Testis (tissue), 2 donors: ENCODE measurements at regions not wholly inside any gene's neighbourhood (a gene's known extent, or its start where the extent isn't known, plus 50 kb on each side); places are given as distances from the start of the nearest gene placed in this dataset.
"Not testable (repeated sequence)": the region's sequence is repeated elsewhere in the genome, so short reads cannot be mapped to it uniquely, and the experiment has no call there.

Experiments used
- DNase-seq: peaks from one replicate; pipeline ENCODE4 v3.0.0-alpha.2; 2019
- H3K27ac ChIP-seq, 2 donors: fragments of 200-600 bp; sonication (generic); one replicate each; pipeline ENCODE4 v1.5.1; 2019
- H3K27me3 ChIP-seq: fragments of 200-600 bp; sonication (generic); one replicate; pipeline ENCODE4 v1.5.1; 2019
- H3K36me3 ChIP-seq: fragments of 200-600 bp; sonication (generic); one replicate; pipeline ENCODE4 v1.5.1; 2017; ENCODE audit warnings: low read depth; ENCODE audit errors: missing control alignments
- H3K4me1 ChIP-seq: fragments of 200-600 bp; sonication (generic); one replicate; pipeline ENCODE4 v1.5.1; 2019
- H3K4me3 ChIP-seq, 2 donors: fragments of 200-600 bp; sonication (generic); one replicate each; pipeline ENCODE4 v1.5.1; 2017 to 2019
- H3K9me3 ChIP-seq: fragments of 200-600 bp; sonication (generic); one replicate; pipeline ENCODE4 v1.5.1; 2017
- CTCF ChIP-seq, 3 experiments: fragments of 450-650 bp in 2 of 3; fragments of 200-600 bp in 1 of 3; sonication (generic) in 1 of 3; IDR thresholded peaks; one replicate each; pipeline ENCODE4 v1.5.1; 2016 to 2019; ENCODE audit warnings: antibody characterized with exemption in 3 of 3, mild to moderate bottlenecking in 2 of 3, moderate library complexity in 1 of 3
- POLR2A ChIP-seq: fragments of 450-650 bp; IDR thresholded peaks from one replicate; pipeline ENCODE4 v1.6.1; 2017; ENCODE audit warnings: antibody characterized with exemption, mild to moderate bottlenecking, moderate library complexity
- WGBS, 2 donors: methylation state at CpG; one replicate each; pipeline ENCODE4 v1.1.5; 2018; 5-methylcytosine and 5-hydroxymethylcytosine counted together
- intact Hi-C: fragments of 100-400 bp; cut with DNase I; formaldehyde crosslinking; loops from one replicate; pipeline ENCODE4 v1.15.1; 2023; ENCODE audit warnings: low total_unique reads

- DNase-seq = no peak
- no peaks in the 10 kb centered on the region for H3K27me3 ChIP-seq
- H3K4me1 ChIP-seq = no peaks in the 10 kb centered on the region
- intact Hi-C loops = no loop called here
- no peak overlapping the region for H3K27ac ChIP-seq
- no peaks in the 10 kb centered on the region for H3K9me3 ChIP-seq
- 59 to 79% methylated on average over 5 of the region's 5 CpGs for WGBS, 2 donors
- no peak for TF ChIP-seq CTCF (IDR thresholded peaks at IDR 0.05)
- no peak for TF ChIP-seq POLR2A
- H3K36me3 ChIP-seq = no peaks in the 10 kb centered on the region
- no peak overlapping the region for H3K4me3 ChIP-seq
These were observed 175.4 kb upstream of the ZNF217 start for GRCh38 chr20:53769041-53769440.

GRCh38 chr20:53768329-53768728 is 174.7 kb upstream of the ZNF217 start:
- TF ChIP-seq CTCF (IDR thresholded peaks at IDR 0.05) (no peak), POLR2A (no peak)
- H3K27me3 ChIP-seq = no peaks in the 10 kb centered on the region
- DNase-seq = no peak
- H3K36me3 ChIP-seq = no peaks in the 10 kb centered on the region
- H3K4me1 ChIP-seq = no peaks in the 10 kb centered on the region
- no peak overlapping the region for H3K27ac ChIP-seq
- no peak overlapping the region for H3K4me3 ChIP-seq
- no peaks in the 10 kb centered on the region for H3K9me3 ChIP-seq
- WGBS, 2 donors = 71 to 89% methylated on average over 4 of the region's 4 CpGs
- intact Hi-C loops = no loop called here

GRCh38 chr20:53767206-53767930 is 173.7 kb upstream of the ZNF217 start:
- intact Hi-C loops = no loop called here
- no peak for DNase-seq
- WGBS, 2 donors = 91% methylated on average over 6 of the region's 6 CpGs
- TF ChIP-seq CTCF (IDR thresholded peaks at IDR 0.05) (no peak), POLR2A (no peak)
- Histone ChIP-seq H3K4me1 (no peaks in the 10 kb centered on the region), H3K27me3 (no peaks in the 10 kb centered on the region), H3K27ac (no peak overlapping the region), H3K36me3 (no peaks in the 10 kb centered on the region), H3K9me3 (no peaks in the 10 kb centered on the region), H3K4me3 (no peak overlapping the region)

- TF ChIP-seq CTCF (IDR thresholded peaks at IDR 0.05) = no peak
- TF ChIP-seq POLR2A = no peak
- Histone ChIP-seq H3K4me1 (no peaks in the 10 kb centered on the region), H3K36me3 (no peaks in the 10 kb centered on the region), H3K9me3 (no peaks in the 10 kb centered on the region), H3K27ac (no peak overlapping the region), H3K27me3 (no peaks in the 10 kb centered on the region), H3K4me3 (no peak overlapping the region)
- 18 to 34% methylated on average over 2 of the region's 2 CpGs for WGBS, 2 donors
- intact Hi-C loops = no loop called here
- no peak for DNase-seq
These were observed 170.8 kb upstream of the ZNF217 start for GRCh38 chr20:53764415-53764800.

GRCh38 chr20:53763707-53764414 is 170.2 kb upstream of the ZNF217 start:
- Histone ChIP-seq H3K4me3 (no peak overlapping the region), H3K4me1 (no peaks in the 10 kb centered on the region), H3K27ac (no peak overlapping the region), H3K36me3 (no peaks in the 10 kb centered on the region), H3K9me3 (no peaks in the 10 kb centered on the region), H3K27me3 (no peaks in the 10 kb centered on the region)
- no peak for DNase-seq
- TF ChIP-seq CTCF (IDR thresholded peaks at IDR 0.05) (no peak), POLR2A (no peak)
- 39 to 46% methylated on average over 12 of the region's 12 CpGs for WGBS, 2 donors
- intact Hi-C loops = no loop called here

- DNase-seq, H3K36me3 ChIP-seq, H3K27ac ChIP-seq, H3K4me1 ChIP-seq, H3K4me3 ChIP-seq, H3K27me3 ChIP-seq, H3K9me3 ChIP-seq, intact Hi-C loops: not testable (repeated sequence)
- WGBS, 2 donors = 92 to 98% methylated on average over 11 of the region's 11 CpGs
These were observed 168.8 kb upstream of the ZNF217 start for GRCh38 chr20:53762423-53762798.
